IMR-90 (cell line): ENCODE measurements at regions not wholly inside any gene's neighbourhood (a gene's known extent, or its start where the extent isn't known, plus 50 kb on each side); places are given as distances from the start of the nearest gene placed in this dataset.

Source experiments
- ATAC-seq: fragments of 200-7000 bp; cut with Tn5 transposase; 2 replicates; pipeline ENCODE4 v1.9.1; 2020; ENCODE audit warnings: low read depth, mild to moderate bottlenecking, moderate library complexity
- BruUV-seq: library from RNA; stranded (reverse); fragments of 400-500 nt; replicated peaks from 2 replicates; lab custom pipeline; 2021; lab: Mats Ljungman, UMichigan
- CTCF ChIA-PET: fragments of 300-600 bp; formaldehyde crosslinking; extraction: SDS; loops from one replicate; lab custom pipeline; 2021; ENCODE audit warnings: antibody characterized with exemption; lab: Yijun Ruan, JAX
- POLR2A ChIA-PET: fragments of 300-600 bp; sonication (Branson Sonifier 250); formaldehyde crosslinking; loops from one replicate; lab custom pipeline; 2022; ENCODE audit warnings: antibody characterized with exemption; ENCODE audit not compliant: unreplicated experiment; lab: Charles Lee
- DNase-seq: peaks from one replicate; pipeline ENCODE4 v3.0.0; 2013
- H2AFZ ChIP-seq: replicated peaks from 2 replicates; pipeline ENCODE3; 2013; ENCODE audit warnings: low read length, mild to moderate bottlenecking; ENCODE audit not compliant: poor library complexity
- H2AK5ac ChIP-seq: 2 replicates; pipeline ENCODE4 v1.6.1; 2013; ENCODE audit warnings: low read depth, low read length, inconsistent platforms
- H2AK9ac ChIP-seq: replicated peaks from 2 replicates; pipeline ENCODE3; 2013; ENCODE audit warnings: mild to moderate bottlenecking, low read depth, low read length, moderate library complexity; ENCODE audit not compliant: poor library complexity
- H2BK120ac ChIP-seq: 2 replicates; pipeline ENCODE4 v1.6.1; 2013; ENCODE audit warnings: low read depth, low read length, inconsistent platforms
- H2BK15ac ChIP-seq: 3 replicates; pipeline ENCODE4 v1.6.1; 2013; ENCODE audit warnings: low read depth, low read length, inconsistent platforms
- H2BK20ac ChIP-seq: 2 replicates; pipeline ENCODE4 v1.6.1; 2013; ENCODE audit warnings: low read depth, mild to moderate bottlenecking, inconsistent platforms, low read length, moderate library complexity
- H2BK5ac ChIP-seq: 2 replicates; pipeline ENCODE4 v1.6.1; 2013; ENCODE audit warnings: mild to moderate bottlenecking, low read depth, low read length, inconsistent platforms; ENCODE audit not compliant: poor library complexity, severe bottlenecking
- H3K14ac ChIP-seq: replicated peaks from 2 replicates; pipeline ENCODE4 v1.6.1; 2013; ENCODE audit warnings: low read depth, low read length, inconsistent platforms
- H3K18ac ChIP-seq: 2 replicates; pipeline ENCODE4 v1.6.1; 2013; ENCODE audit warnings: low read depth, low read length, control low read depth
- H3K23ac ChIP-seq: 2 replicates; pipeline ENCODE4 v1.6.1; 2013; ENCODE audit warnings: low read depth, low read length, inconsistent platforms
- H3K27ac ChIP-seq: 2 replicates; pipeline ENCODE4 v1.5.1; 2013; ENCODE audit warnings: mild to moderate bottlenecking, control low read depth, low read length; ENCODE audit not compliant: insufficient read depth
- H3K27me3 ChIP-seq: 2 replicates; pipeline ENCODE4 v1.6.1; 2013; ENCODE audit warnings: low read length; ENCODE audit not compliant: control insufficient read depth, insufficient read depth
- H3K36me3 ChIP-seq: 2 replicates; pipeline ENCODE4 v1.6.1; 2013; ENCODE audit warnings: low read length, mixed read lengths; ENCODE audit not compliant: control insufficient read depth, insufficient read depth
- H3K4ac ChIP-seq: 2 replicates; pipeline ENCODE4 v1.6.1; 2013; ENCODE audit warnings: low read depth, low read length, inconsistent platforms
- H3K4me1 ChIP-seq: 2 replicates; pipeline ENCODE4 v1.6.1; 2013; ENCODE audit warnings: low read length, mixed read lengths; ENCODE audit not compliant: control insufficient read depth, insufficient read depth
- H3K4me2 ChIP-seq: 2 replicates; pipeline ENCODE4 v1.6.1; 2013; ENCODE audit warnings: low read depth, mild to moderate bottlenecking, control low read depth, low read length, moderate library complexity
- H3K4me3 ChIP-seq: 2 replicates; pipeline ENCODE4 v1.5.1; 2013; ENCODE audit warnings: low read depth, mild to moderate bottlenecking, control low read depth, low read length, moderate library complexity; ENCODE audit not compliant: insufficient read depth
- H3K56ac ChIP-seq: 2 replicates; pipeline ENCODE4 v1.6.1; 2013; ENCODE audit warnings: low read length, inconsistent platforms; ENCODE audit not compliant: insufficient read depth; ENCODE audit errors: extremely low read depth
- H3K79me1 ChIP-seq, 2 experiments: 2 replicates each; pipeline ENCODE4 v1.6.1; 2013; ENCODE audit warnings: low read length in 2 of 2, inconsistent platforms in 1 of 2, low read depth in 1 of 2
- H3K9ac ChIP-seq: 2 replicates; pipeline ENCODE4 v1.6.1; 2013; ENCODE audit warnings: low read depth, low read length, control low read depth
- H3K9me1 ChIP-seq: 2 replicates; pipeline ENCODE4 v1.6.1; 2013; ENCODE audit warnings: low read length, inconsistent platforms; ENCODE audit not compliant: insufficient read depth
- H3K9me3 ChIP-seq: 2 replicates; pipeline ENCODE4 v1.6.1; 2013; ENCODE audit warnings: low read length; ENCODE audit not compliant: control insufficient read depth, insufficient read depth
- H4K20me1 ChIP-seq: 2 replicates; pipeline ENCODE4 v1.6.1; 2013; ENCODE audit warnings: low read length, inconsistent platforms; ENCODE audit not compliant: insufficient read depth
- H4K5ac ChIP-seq: 2 replicates; pipeline ENCODE4 v1.6.1; 2013; ENCODE audit warnings: mild to moderate bottlenecking, low read depth, low read length, control low read depth
- H4K8ac ChIP-seq, 2 experiments: 2 replicates each; pipeline ENCODE4 v1.6.1; 2013; ENCODE audit warnings: low read depth in 2 of 2, low read length in 2 of 2, control low read depth in 1 of 2, inconsistent platforms in 1 of 2
- H4K91ac ChIP-seq: 2 replicates; pipeline ENCODE4 v1.6.1; 2013; ENCODE audit warnings: low read depth, low read length, inconsistent platforms; ENCODE audit not compliant: insufficient read depth
- BHLHE40 ChIP-seq: fragments of 150-350 bp; IDR thresholded peaks from 2 replicates; pipeline ENCODE4 v1.6.1; 2016; ENCODE audit warnings: mild to moderate bottlenecking, low read depth, low read length
- CHD1 ChIP-seq: IDR thresholded peaks from 2 replicates; pipeline ENCODE4 v1.6.1; 2012; ENCODE audit warnings: low read depth, low read length, improper control_type of control experiment
- FOS ChIP-seq: fragments of 150-350 bp; IDR thresholded peaks from 2 replicates; pipeline ENCODE4 v1.6.1; 2016; ENCODE audit warnings: low read depth, low read length
- MXI1 ChIP-seq: IDR thresholded peaks from 2 replicates; pipeline ENCODE4 v1.6.1; 2012; ENCODE audit warnings: low read depth, mild to moderate bottlenecking, low read length, moderate library complexity, borderline replicate concordance
- WGBS, 2 experiments: methylation state at CpG; one replicate each; pipeline versions ENCODE4 v1.1.5 to v1.1.7; 2013; ENCODE audit warnings: missing lambda C conversion rate in 2 of 2; ENCODE audit not compliant: insufficient read length in 1 of 2; ENCODE audit errors: extremely low coverage in 2 of 2; 5-methylcytosine and 5-hydroxymethylcytosine counted together
- dilution Hi-C: fragments of 300-500 bp; cut with HindIII; formaldehyde crosslinking; loops from one replicate; pipeline ENCODE4 v1.14.3; 2018; ENCODE audit warnings: low sequenced_read_pairs; ENCODE audit not compliant: unreplicated experiment
- in situ Hi-C: fragments of 300-500 bp; cut with MboI; formaldehyde crosslinking; loops from 3 replicates; pipeline ENCODE4 v1.14.3; 2019; ENCODE audit warnings: low sequenced_read_pairs, inconsistent platforms, mixed read lengths
- intact Hi-C: fragments of 100-400 bp; cut with micrococcal nuclease; formaldehyde crosslinking; loops from 2 replicates; pipeline ENCODE4 v1.10.0; 2022
- TF ChIP-seq, protein P1 (sequence below): fragments of 150-350 bp; IDR thresholded peaks from 2 replicates; pipeline ENCODE4 v1.6.1; 2017; ENCODE audit warnings: mild to moderate bottlenecking, antibody characterized with exemption, low read length, low read depth

DNA sequence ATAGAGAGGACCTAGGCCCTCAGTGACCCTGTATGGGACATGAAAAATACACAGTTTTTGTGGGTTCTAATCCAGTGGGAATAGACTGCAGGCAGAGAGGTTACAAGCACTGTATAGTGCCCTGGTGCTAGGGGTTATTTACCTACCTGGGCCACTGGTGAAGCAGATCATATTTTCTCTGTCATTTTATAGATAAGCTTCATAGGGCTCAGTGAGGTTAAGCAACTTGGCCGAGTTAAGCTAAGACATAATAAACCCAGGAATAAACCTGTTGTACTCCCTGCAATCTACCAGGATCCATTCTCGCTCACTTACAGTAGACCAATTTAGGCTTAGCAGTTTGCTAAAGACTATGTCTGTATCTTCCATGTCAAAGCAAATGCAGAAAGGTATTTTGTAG is 340.6 kb upstream of the KHDRBS2 start:
- no peak overlapping the region for H3K9ac ChIP-seq
- DNase-seq: no peak
- H3K36me3 ChIP-seq: no peaks in the 10 kb centered on the region
- H4K8ac ChIP-seq: no peak overlapping the region
- H4K91ac ChIP-seq: no peak overlapping the region
- no peak overlapping the region for H3K14ac ChIP-seq
- no peak overlapping the region for H3K18ac ChIP-seq
- no peak overlapping the region for H3K56ac ChIP-seq
- H2BK5ac ChIP-seq: no peak overlapping the region
- no peak overlapping the region for H3K27ac ChIP-seq
- H3K4me1 ChIP-seq: no peaks in the 10 kb centered on the region
- ChIA-PET CTCF (no interaction called here), POLR2A (no interaction called here)
- no peak overlapping the region for H3K4me3 ChIP-seq
- H3K27me3 ChIP-seq: no peaks in the 10 kb centered on the region
- intact Hi-C loops: no loop called here
- no peak overlapping the region for H2AK9ac ChIP-seq
- no TSS peak for BruUV-seq
- ATAC-seq: no peak
- H2AK5ac ChIP-seq: no peak overlapping the region
- H2BK15ac ChIP-seq: no peak overlapping the region
- no peak overlapping the region for H3K23ac ChIP-seq
- H2BK20ac ChIP-seq: no peak overlapping the region
- no peaks in the 10 kb centered on the region for H3K9me1 ChIP-seq
- no peaks in the 10 kb centered on the region for H3K9me3 ChIP-seq
- no CpG with 5 or more reads among the region's 2 CpGs for WGBS, 2 experiments
- in situ Hi-C loops: no loop called here
- no peak overlapping the region for H3K4me2 ChIP-seq
- H2AFZ ChIP-seq: no peak overlapping the region
- H4K20me1 ChIP-seq: no peaks in the 10 kb centered on the region
- H3K4ac ChIP-seq: no peak overlapping the region
- no peak overlapping the region for H2BK120ac ChIP-seq
- H3K79me1 ChIP-seq: no peaks in the 10 kb centered on the region
- no peak for TF ChIP-seq BHLHE40
- TF ChIP-seq FOS: no peak
- TF ChIP-seq MXI1: no peak
- TF ChIP-seq, protein P1, sequence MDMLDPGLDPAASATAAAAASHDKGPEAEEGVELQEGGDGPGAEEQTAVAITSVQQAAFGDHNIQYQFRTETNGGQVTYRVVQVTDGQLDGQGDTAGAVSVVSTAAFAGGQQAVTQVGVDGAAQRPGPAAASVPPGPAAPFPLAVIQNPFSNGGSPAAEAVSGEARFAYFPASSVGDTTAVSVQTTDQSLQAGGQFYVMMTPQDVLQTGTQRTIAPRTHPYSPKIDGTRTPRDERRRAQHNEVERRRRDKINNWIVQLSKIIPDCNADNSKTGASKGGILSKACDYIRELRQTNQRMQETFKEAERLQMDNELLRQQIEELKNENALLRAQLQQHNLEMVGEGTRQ: no peak
- TF ChIP-seq CHD1: no peak
- H4K5ac ChIP-seq: no peak overlapping the region
- dilution Hi-C loops: no loop called here
